ENCODE measurements at regions not wholly inside any gene's neighbourhood (a gene's known extent, or its start where the extent isn't known, plus 50 kb on each side); places are given as distances from the start of the nearest gene placed in this dataset.

GRCh38 chr18:52045946-52046675, 293.9 kb upstream of the DCC start:
- DNase-seq (ENCODE audit: low spot score) = no peak
- Histone ChIP-seq H3K27ac (no peak overlapping the region), H3K9me3 (no peaks in the 10 kb centered on the region), H3K4me1 (no peaks in the 10 kb centered on the region), H3K27me3 (no peaks in the 10 kb centered on the region), H3K4me3 (no peak overlapping the region), H3K36me3 (no peaks in the 10 kb centered on the region)
- no peak for TF ChIP-seq CTCF (IDR thresholded peaks at IDR 0.05)

GRCh38 chr18:52046842-52047241, 293.2 kb upstream of the DCC start:
- Histone ChIP-seq H3K27me3 (no peaks in the 10 kb centered on the region), H3K9me3 (no peaks in the 10 kb centered on the region), H3K27ac (no peak overlapping the region), H3K36me3 (no peaks in the 10 kb centered on the region), H3K4me3 (no peak overlapping the region), H3K4me1 (no peaks in the 10 kb centered on the region)
- DNase-seq (ENCODE audit: low spot score) = no peak
- no peak for TF ChIP-seq CTCF (IDR thresholded peaks at IDR 0.05)

GRCh38 chr18:52054324-52054723, 285.7 kb upstream of the DCC start:
- Histone ChIP-seq H3K27ac (no peak overlapping the region), H3K36me3 (no peaks in the 10 kb centered on the region), H3K9me3 (no peaks in the 10 kb centered on the region), H3K4me3 (no peak overlapping the region), H3K4me1 (no peaks in the 10 kb centered on the region), H3K27me3 (no peaks in the 10 kb centered on the region)
- no peak for TF ChIP-seq CTCF (IDR thresholded peaks at IDR 0.05)
- no peak for DNase-seq (ENCODE audit: low spot score)

GRCh38 chr18:52060607-52061304, 279.2 kb upstream of the DCC start:
- peaks cover 0 to 9% of the 10 kb centered on the region in 2 donors for H3K9me3 ChIP-seq
- H3K36me3 ChIP-seq = no peaks in the 10 kb centered on the region
- no peak for TF ChIP-seq CTCF (IDR thresholded peaks at IDR 0.05)
- DNase-seq (ENCODE audit: low spot score) = no peak
- no peak overlapping the region for H3K4me3 ChIP-seq
- no peaks in the 10 kb centered on the region for H3K27me3 ChIP-seq
- H3K4me1 ChIP-seq = no peaks in the 10 kb centered on the region
- no peak overlapping the region for H3K27ac ChIP-seq

- Histone ChIP-seq H3K36me3 (no peaks in the 10 kb centered on the region), H3K9me3 (peaks cover 0 to 21% of the 10 kb centered on the region in 2 donors), H3K4me3 (no peak overlapping the region), H3K27me3 (no peaks in the 10 kb centered on the region), H3K27ac (no peak overlapping the region), H3K4me1 (no peaks in the 10 kb centered on the region)
- TF ChIP-seq CTCF (IDR thresholded peaks at IDR 0.05) = no peak
- DNase-seq (ENCODE audit: low spot score) = no peak
Measured at GRCh38 chr18:52063923-52064322, 276.1 kb upstream of the DCC start.
